Mesenchymal stem cell (in vitro differentiated cells and primary cell): ENCODE measurements at regions not wholly inside any gene's neighbourhood (a gene's known extent, or its start where the extent isn't known, plus 50 kb on each side); places are given as distances from the start of the nearest gene placed in this dataset.

ENCODE experiments used
- DNase-seq: peaks from one replicate; pipeline ENCODE4 v3.0.0-alpha.2; 2013
- H2AFZ ChIP-seq: one replicate; pipeline ENCODE4 v1.6.1; 2013; ENCODE audit warnings: low read depth, mild to moderate bottlenecking, control low read depth, inconsistent platforms, low read length, moderate library complexity
- H2AK5ac ChIP-seq: 2 replicates; pipeline ENCODE4 v1.6.1; 2013; ENCODE audit warnings: low read length, moderate library complexity, mild to moderate bottlenecking, inconsistent platforms; ENCODE audit not compliant: severe bottlenecking
- H2BK120ac ChIP-seq: one replicate; pipeline ENCODE4 v1.6.1; 2013; ENCODE audit warnings: low read depth, mild to moderate bottlenecking, inconsistent platforms, low read length, moderate library complexity
- H2BK12ac ChIP-seq, 2 experiments: one replicate each; pipeline ENCODE4 v1.6.1; 2013; ENCODE audit warnings: inconsistent platforms in 2 of 2, low read length in 2 of 2, mild to moderate bottlenecking in 2 of 2, moderate library complexity in 2 of 2, control low read depth in 1 of 2
- H2BK15ac ChIP-seq: one replicate; pipeline ENCODE4 v1.6.1; 2013; ENCODE audit warnings: mild to moderate bottlenecking, low read depth, inconsistent platforms; ENCODE audit not compliant: poor library complexity, severe bottlenecking
- H2BK5ac ChIP-seq: 2 replicates; pipeline ENCODE4 v1.6.1; 2013; ENCODE audit warnings: low read depth, mild to moderate bottlenecking, low read length, control low read depth, inconsistent platforms; ENCODE audit not compliant: poor library complexity, severe bottlenecking
- H3K14ac ChIP-seq, 2 experiments: one replicate each; pipeline ENCODE4 v1.6.1; 2013; ENCODE audit warnings: inconsistent platforms in 2 of 2, low read length in 2 of 2, control low read depth in 1 of 2, mild to moderate bottlenecking in 1 of 2, moderate library complexity in 1 of 2
- H3K18ac ChIP-seq, 2 experiments: one replicate each; pipeline ENCODE4 v1.6.1; 2013; ENCODE audit warnings: inconsistent platforms in 2 of 2, low read length in 2 of 2, control low read depth in 1 of 2, low read depth in 1 of 2, mild to moderate bottlenecking in 1 of 2
- H3K23ac ChIP-seq, 2 experiments: one replicate each; pipeline ENCODE4 v1.6.1; 2013; ENCODE audit warnings: inconsistent platforms in 2 of 2, low read length in 2 of 2, mild to moderate bottlenecking in 2 of 2, moderate library complexity in 2 of 2, control low read depth in 1 of 2
- H3K27ac ChIP-seq: 2 replicates; pipeline ENCODE4 v1.5.1; 2013; ENCODE audit warnings: mild to moderate bottlenecking, moderate library complexity, low read length, control low read depth, inconsistent platforms; ENCODE audit not compliant: poor library complexity, severe bottlenecking
- H3K27me3 ChIP-seq, 2 experiments: 2 replicates each; pipeline versions ENCODE4 v1.6.1 to v1.7.0; 2013; ENCODE audit warnings: low read length in 2 of 2, mild to moderate bottlenecking in 2 of 2, moderate library complexity in 2 of 2, control low read depth in 1 of 2, inconsistent platforms in 1 of 2; ENCODE audit not compliant: control insufficient read depth in 1 of 2, insufficient read depth in 1 of 2
- H3K36me3 ChIP-seq, 2 experiments: 2 replicates each; pipeline versions ENCODE4 v1.6.1 to v1.7.0; 2013; ENCODE audit warnings: low read length in 2 of 2, control low read depth in 1 of 2, inconsistent platforms in 1 of 2, low read depth in 1 of 2, mild to moderate bottlenecking in 1 of 2; ENCODE audit not compliant: insufficient read depth in 2 of 2, control insufficient read depth in 1 of 2
- H3K4ac ChIP-seq, 2 experiments: one replicate each; pipeline ENCODE4 v1.6.1; 2013; ENCODE audit warnings: inconsistent platforms in 2 of 2, low read length in 2 of 2, mild to moderate bottlenecking in 2 of 2, moderate library complexity in 2 of 2, control low read depth in 1 of 2, low read depth in 1 of 2
- H3K4me1 ChIP-seq: 2 replicates; pipeline ENCODE4 v1.6.1; 2013; ENCODE audit warnings: low read depth, low read length, control low read depth; ENCODE audit not compliant: control insufficient read depth, insufficient read depth
- H3K4me2 ChIP-seq: 2 replicates; pipeline ENCODE4 v1.6.1; 2013; ENCODE audit warnings: low read length, mild to moderate bottlenecking, inconsistent platforms; ENCODE audit not compliant: poor library complexity, severe bottlenecking
- H3K4me3 ChIP-seq, 2 experiments: 2 replicates each; pipeline versions ENCODE4 v1.5.1 to v1.7.0; 2013; ENCODE audit warnings: low read length in 2 of 2, mild to moderate bottlenecking in 2 of 2, control low read depth in 1 of 2, low read depth in 1 of 2; ENCODE audit not compliant: insufficient read depth in 1 of 2
- H3K79me1 ChIP-seq: replicated peaks from 2 replicates; pipeline ENCODE4 v1.6.1; 2013; ENCODE audit warnings: mild to moderate bottlenecking, control low read depth, low read length, inconsistent platforms; ENCODE audit not compliant: poor library complexity, severe bottlenecking
- H3K9ac ChIP-seq: 2 replicates; pipeline ENCODE4 v1.7.0; 2013; ENCODE audit warnings: mild to moderate bottlenecking, low read length, moderate library complexity
- H3K9me3 ChIP-seq: 2 replicates; pipeline ENCODE4 v1.7.0; 2013; ENCODE audit warnings: mild to moderate bottlenecking, low read length; ENCODE audit not compliant: control insufficient read depth
- H4K8ac ChIP-seq: one replicate; pipeline ENCODE4 v1.6.1; 2013; ENCODE audit warnings: inconsistent platforms, mild to moderate bottlenecking, low read length, moderate library complexity
- H4K91ac ChIP-seq: one replicate; pipeline ENCODE4 v1.6.1; 2013; ENCODE audit warnings: mild to moderate bottlenecking, low read length, inconsistent platforms
- WGBS: methylation state at CpG from one replicate; pipeline ENCODE4 v1.1.7; 2013; ENCODE audit warnings: mixed read lengths; 5-methylcytosine and 5-hydroxymethylcytosine counted together

DNA sequence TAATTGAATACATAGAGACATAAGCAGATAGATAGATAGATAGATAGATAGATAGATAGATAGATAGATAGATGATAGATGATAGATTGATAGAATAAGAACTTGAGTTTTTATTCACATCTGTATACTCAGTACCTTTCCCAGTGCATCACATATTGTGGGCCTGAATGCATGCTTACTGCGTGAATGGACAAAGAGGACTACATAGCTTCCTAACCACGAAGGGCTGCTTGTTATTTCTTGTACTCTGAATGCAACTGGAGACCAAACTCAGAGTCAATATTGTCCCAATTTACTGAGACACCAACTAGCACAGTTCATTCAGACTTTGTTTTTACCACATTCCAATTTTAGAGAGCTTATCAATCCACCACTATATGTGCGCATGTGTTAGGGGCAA, 422.9 kb upstream of the GRM7 start:
- H3K36me3 ChIP-seq = no peaks in the 10 kb centered on the region
- no peak overlapping the region for H3K14ac ChIP-seq
- H3K9ac ChIP-seq = no peak overlapping the region
- peaks cover 11% of the 10 kb centered on the region for H3K9me3 ChIP-seq
- H2BK5ac ChIP-seq = no peak overlapping the region
- no peak overlapping the region for H3K23ac ChIP-seq
- H3K4ac ChIP-seq = no peak overlapping the region
- no peaks in the 10 kb centered on the region for H3K79me1 ChIP-seq
- no peak for DNase-seq
- no peaks in the 10 kb centered on the region for H3K4me1 ChIP-seq
- no peak overlapping the region for H3K27ac ChIP-seq
- H2BK15ac ChIP-seq = no peak overlapping the region
- H4K8ac ChIP-seq = no peak overlapping the region
- no peaks in the 10 kb centered on the region for H3K27me3 ChIP-seq
- no peak overlapping the region for H3K4me2 ChIP-seq
- H2BK12ac ChIP-seq = no peak overlapping the region
- no peak overlapping the region for H2AFZ ChIP-seq
- H2AK5ac ChIP-seq = no peak overlapping the region
- no peak overlapping the region for H4K91ac ChIP-seq
- WGBS = 51% methylated on average over 2 of the region's 3 CpGs
- H3K18ac ChIP-seq = no peak overlapping the region
- no peak overlapping the region for H3K4me3 ChIP-seq
- no peak overlapping the region for H2BK120ac ChIP-seq

- Histone ChIP-seq H3K27ac (no peak overlapping the region), H3K4ac (no peak overlapping the region), H2BK5ac (no peak overlapping the region), H3K14ac (no peak overlapping the region), H4K91ac (no peak overlapping the region), H2BK15ac (no peak overlapping the region), H3K4me2 (no peak overlapping the region), H3K36me3 (no peaks in the 10 kb centered on the region), H3K9ac (no peak overlapping the region), H2BK120ac (no peak overlapping the region), H2AFZ (no peak overlapping the region), H4K8ac (no peak overlapping the region), H2AK5ac (no peak overlapping the region), H3K4me3 (no peak overlapping the region), H3K9me3 (peaks cover 11% of the 10 kb centered on the region), H3K18ac (no peak overlapping the region), H3K79me1 (no peaks in the 10 kb centered on the region), H3K4me1 (no peaks in the 10 kb centered on the region), H3K27me3 (no peaks in the 10 kb centered on the region), H2BK12ac (no peak overlapping the region), H3K23ac (no peak overlapping the region)
- 97% methylated on average over 7 of the region's 8 CpGs for WGBS
- DNase-seq = no peak
These were observed 421.7 kb upstream of the GRM7 start for GRCh38 chr3:6439226-6439625.

GRCh38 chr3:6439824-6440223, 421.1 kb upstream of the GRM7 start:
- H2BK5ac ChIP-seq = no peak overlapping the region
- H3K14ac ChIP-seq = no peak overlapping the region
- H3K9ac ChIP-seq = no peak overlapping the region
- H3K4me1 ChIP-seq = no peaks in the 10 kb centered on the region
- H4K91ac ChIP-seq = no peak overlapping the region
- H3K27ac ChIP-seq = no peak overlapping the region
- no CpG with 5 or more reads among the region's 1 CpG for WGBS
- no peaks in the 10 kb centered on the region for H3K27me3 ChIP-seq
- H3K79me1 ChIP-seq = no peaks in the 10 kb centered on the region
- H3K4ac ChIP-seq = no peak overlapping the region
- H2BK15ac ChIP-seq = no peak overlapping the region
- H2BK120ac ChIP-seq = no peak overlapping the region
- H4K8ac ChIP-seq = no peak overlapping the region
- no peak overlapping the region for H3K4me2 ChIP-seq
- H3K36me3 ChIP-seq = no peaks in the 10 kb centered on the region
- H2BK12ac ChIP-seq = no peak overlapping the region
- H3K4me3 ChIP-seq = no peak overlapping the region
- no peak overlapping the region for H3K18ac ChIP-seq
- no peak overlapping the region for H2AK5ac ChIP-seq
- H3K9me3 ChIP-seq = peaks cover 7% of the 10 kb centered on the region
- no peak for DNase-seq
- no peak overlapping the region for H3K23ac ChIP-seq
- no peak overlapping the region for H2AFZ ChIP-seq

- H3K4me1 ChIP-seq = no peaks in the 10 kb centered on the region
These were observed 415.8 kb upstream of the GRM7 start for GRCh38 chr3:6444888-6445658.

More at GRCh38 chr3:6444888-6445658, 415.8 kb upstream of the GRM7 start:
- no peak overlapping the region for H3K4me2 ChIP-seq
- no peak overlapping the region for H2BK12ac ChIP-seq
- H3K79me1 ChIP-seq = no peaks in the 10 kb centered on the region
- no peak overlapping the region for H3K9ac ChIP-seq
- no peak overlapping the region for H3K14ac ChIP-seq
- H4K91ac ChIP-seq = no peak overlapping the region
- no peak overlapping the region for H2AFZ ChIP-seq
- no peak overlapping the region for H3K27ac ChIP-seq
- no peak overlapping the region for H2BK120ac ChIP-seq
- no peak overlapping the region for H3K4me3 ChIP-seq
- H4K8ac ChIP-seq = no peak overlapping the region
- WGBS = 84% methylated on average over 1 of the region's 1 CpG
- DNase-seq = no peak
- peaks cover 3% of the 10 kb centered on the region for H3K9me3 ChIP-seq
- no peak overlapping the region for H2BK5ac ChIP-seq
- H3K36me3 ChIP-seq = no peaks in the 10 kb centered on the region
- no peak overlapping the region for H2BK15ac ChIP-seq
- no peak overlapping the region for H2AK5ac ChIP-seq
- no peak overlapping the region for H3K23ac ChIP-seq
- no peak overlapping the region for H3K4ac ChIP-seq
- no peak overlapping the region for H3K18ac ChIP-seq
- H3K27me3 ChIP-seq = no peaks in the 10 kb centered on the region
